ENCODE measurements at regions not wholly inside any gene's neighbourhood (a gene's known extent, or its start where the extent isn't known, plus 50 kb on each side); places are given as distances from the start of the nearest gene placed in this dataset.

DNA sequence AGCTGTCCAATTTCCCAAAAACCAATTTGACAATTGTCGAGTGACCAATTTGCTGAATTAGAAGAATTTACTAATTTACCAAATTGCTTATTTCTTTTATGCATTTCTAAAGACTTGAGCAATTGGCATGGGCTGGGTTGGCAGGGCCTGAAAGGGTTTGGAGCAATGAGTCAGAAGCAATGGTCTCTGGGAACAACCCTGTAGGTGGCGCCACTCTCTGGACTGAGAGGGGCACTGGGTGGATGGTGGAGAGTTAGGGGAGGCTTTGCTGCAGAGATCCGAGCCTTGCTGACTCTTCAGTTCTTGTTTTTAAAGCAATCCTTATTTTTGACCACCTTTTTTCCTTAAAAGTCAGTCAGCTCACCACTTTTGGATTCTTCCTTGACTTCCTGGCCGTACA lies 71.5 kb upstream of the RPS23 start:
- DNase-seq, result peak in 1 of 4 experiments; percentile 3

GRCh38 chr5:82348784-82349425 lies 70.8 kb upstream of the RPS23 start:
- no peak for DNase-seq

- DNase-seq, result no peak
Measured at GRCh38 chr5:82347201-82347865, 69.2 kb upstream of the RPS23 start.

- DNase-seq, result no peak
Measured at GRCh38 chr5:82346399-82347165, 68.4 kb upstream of the RPS23 start.

GRCh38 chr5:82345108-82345507 lies 67.0 kb upstream of the RPS23 start:
- DNase-seq, result no peak

DNA sequence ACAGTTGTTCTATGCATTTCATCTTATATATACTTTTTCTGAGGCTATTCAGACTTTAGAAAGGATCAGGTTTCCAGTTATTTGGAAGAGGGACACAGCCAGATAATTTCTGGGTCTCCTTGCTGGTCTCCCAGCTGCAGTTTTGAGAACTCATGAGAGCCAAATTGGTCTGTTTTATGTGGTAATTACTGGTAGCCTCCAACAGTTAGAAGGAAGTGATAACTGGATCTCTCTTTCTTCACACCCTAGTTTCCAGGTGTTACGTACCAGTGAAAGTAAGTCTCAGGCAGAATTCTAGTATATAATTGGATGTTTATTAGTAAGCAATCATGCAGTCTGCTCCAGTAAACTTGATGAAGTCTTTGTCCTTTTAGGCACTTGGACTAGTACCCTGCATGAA lies 63.2 kb upstream of the RPS23 start:
- no peak for DNase-seq

DNA sequence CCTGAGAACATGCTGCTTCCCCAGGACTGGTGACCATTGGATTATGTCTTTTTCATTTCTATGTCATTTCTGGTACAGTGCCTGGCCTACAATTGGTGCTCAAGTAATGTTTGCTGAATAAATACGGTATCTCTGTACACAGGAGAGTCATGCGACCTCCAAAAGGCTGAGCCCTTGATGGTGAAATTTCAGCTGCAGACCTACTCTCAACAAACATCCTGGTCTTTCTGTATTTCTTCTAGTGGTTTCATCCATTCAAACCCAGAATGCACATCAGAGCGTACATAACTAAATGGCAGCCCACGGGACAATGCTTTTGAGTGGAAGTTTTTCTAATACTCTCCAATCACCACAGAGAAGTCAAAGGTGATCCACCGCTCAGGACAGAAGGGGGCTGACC lies 62.6 kb upstream of the RPS23 start:
- DNase-seq, result no peak

- DNase-seq, result no peak
Measured at GRCh38 chr5:82339792-82340191, 61.6 kb upstream of the RPS23 start.

- DNase-seq, result no peak
Measured at GRCh38 chr5:82338771-82339373, 60.7 kb upstream of the RPS23 start.

DNA sequence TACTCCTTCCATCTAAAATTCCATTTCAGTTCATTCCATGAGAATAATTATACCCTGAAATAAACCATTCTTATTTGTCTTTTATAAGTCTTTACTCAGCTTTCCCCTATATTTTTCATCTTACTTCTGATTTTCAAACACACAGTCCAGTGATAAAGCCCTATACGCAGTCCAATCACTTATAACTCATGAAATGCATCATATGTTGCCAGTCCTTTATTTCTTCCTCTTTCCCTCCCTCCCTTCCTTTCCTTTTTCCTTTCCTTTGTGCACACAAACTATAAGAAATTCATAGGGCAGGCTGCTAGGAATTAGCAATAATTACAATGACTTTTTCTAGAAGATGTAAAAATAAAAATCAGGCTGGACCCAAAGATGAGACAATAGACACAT lies 58.8 kb upstream of the RPS23 start:
- no peak for DNase-seq

- no peak for DNase-seq
Measured at GRCh38 chr5:82336226-82336958, 58.2 kb upstream of the RPS23 start.

DNA sequence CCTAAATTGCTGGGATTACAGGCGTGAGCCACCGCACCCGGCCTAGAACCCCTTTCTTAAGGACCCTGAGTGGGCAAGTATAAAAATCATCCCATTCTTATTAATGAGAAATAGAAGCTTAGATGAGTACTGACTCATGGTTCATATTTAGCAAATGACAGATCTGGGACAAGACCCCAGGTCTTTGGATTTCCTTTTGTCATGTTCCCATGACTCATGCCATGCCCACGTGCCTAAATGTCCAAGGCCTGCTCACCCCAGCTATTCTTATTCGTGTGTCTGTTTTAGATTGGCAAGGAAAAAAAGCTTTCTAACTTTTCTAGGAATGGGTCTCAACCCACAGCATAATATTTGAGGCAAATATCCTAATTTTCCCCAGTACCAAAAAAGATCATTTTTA lies 57.7 kb upstream of the RPS23 start:
- no peak for DNase-seq

- no peak for DNase-seq
Measured at GRCh38 chr5:82334856-82335255, 56.7 kb upstream of the RPS23 start.

- no peak for DNase-seq
Measured at GRCh38 chr5:82334085-82334692, 56.0 kb upstream of the RPS23 start.

GRCh38 chr5:82332886-82333615 lies 54.9 kb upstream of the RPS23 start:
- DNase-seq, result no peak

GRCh38 chr5:82332064-82332855 lies 54.1 kb upstream of the RPS23 start:
- no peak for DNase-seq

DNA sequence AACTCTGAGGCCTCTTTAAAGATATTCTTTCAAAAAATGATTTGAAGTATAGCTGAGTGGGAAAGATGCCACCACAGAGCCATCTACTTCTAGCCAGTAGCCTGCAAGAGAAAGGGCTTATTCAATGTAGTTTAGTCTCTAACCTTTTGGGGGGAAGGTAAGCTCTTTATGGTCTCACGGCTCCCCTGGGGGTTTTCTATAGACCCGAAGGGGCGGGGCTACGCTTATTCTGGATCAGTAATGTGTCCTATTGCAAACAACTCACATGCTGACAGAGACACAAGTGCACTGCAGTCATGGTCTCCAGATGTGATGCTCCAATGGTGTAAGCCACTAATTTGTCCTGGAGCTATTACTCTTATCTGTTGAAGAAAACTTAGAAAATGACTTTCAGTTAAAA lies 53.4 kb upstream of the RPS23 start:
- DNase-seq, result no peak

DNA sequence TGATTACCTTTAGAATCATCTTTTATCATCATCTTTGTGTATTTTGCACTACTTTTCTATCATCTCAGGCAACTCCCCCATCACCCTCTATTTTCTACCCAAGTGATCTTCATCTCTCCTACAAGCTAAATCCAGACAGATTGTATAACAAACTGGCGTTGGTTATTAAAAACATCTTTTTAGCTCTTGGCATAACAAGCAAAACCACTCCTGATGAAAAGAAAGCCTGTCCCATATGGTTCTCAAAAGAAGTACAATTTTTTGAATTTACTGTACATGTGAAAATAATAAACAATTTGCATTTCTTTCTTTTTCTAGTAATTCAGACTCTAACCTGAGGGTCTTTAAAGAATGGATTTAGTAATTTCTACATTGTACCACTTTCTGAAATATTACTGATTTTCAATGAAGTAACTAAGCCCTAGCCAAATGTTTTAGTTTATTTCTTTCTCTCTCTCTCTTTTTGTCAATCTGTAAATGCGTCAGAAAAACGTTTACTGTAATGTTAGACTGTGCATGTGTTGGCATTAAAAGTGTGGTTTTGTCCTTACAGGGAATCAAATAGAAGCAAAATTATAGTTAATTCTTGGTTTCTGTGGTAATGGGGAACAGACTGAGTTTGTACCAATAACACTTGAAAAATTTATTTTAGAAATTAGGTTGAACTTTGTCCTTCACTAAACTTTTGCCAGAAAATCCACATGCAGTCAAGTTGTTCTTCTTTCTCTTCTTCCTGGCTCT lies 52.5 kb upstream of the RPS23 start:
- DNase-seq, result no peak

DNA sequence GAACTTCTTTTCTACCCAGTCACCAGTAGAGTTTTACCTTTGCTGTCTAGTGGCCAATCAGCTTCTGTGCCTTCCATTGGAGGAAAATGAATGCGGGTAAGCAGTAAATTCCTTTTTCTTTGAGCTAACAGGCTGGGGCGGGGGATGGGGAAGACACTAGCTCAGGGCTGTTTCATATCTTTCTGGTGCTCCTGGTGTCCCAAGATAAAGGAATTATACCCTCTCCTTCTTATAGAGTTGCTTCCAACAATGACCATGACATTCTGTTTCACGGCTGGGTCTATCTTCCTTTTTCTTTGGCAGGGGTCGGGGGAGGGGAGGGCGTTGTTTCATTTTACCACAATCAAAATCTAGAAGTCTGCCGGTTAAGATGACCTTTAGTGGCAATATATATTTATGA lies 51.2 kb upstream of the RPS23 start:
- DNase-seq, result no peak

All from activated CD4-positive, CD25-positive, alpha-beta regulatory T cell (primary cell).